ENCODE measurements at regions not wholly inside any gene's neighbourhood (a gene's known extent, or its start where the extent isn't known, plus 50 kb on each side); places are given as distances from the start of the nearest gene placed in this dataset.

- TF ChIP-seq ZNF747 (tag by site-specific recombination; IDR thresholded peaks at IDR 0.05) = no peak
- no peak for TF ChIP-seq ZNF324 (tag by site-specific recombination; IDR thresholded peaks at IDR 0.05)
- no peak for TF ChIP-seq FEZF1 (tag by site-specific recombination; IDR thresholded peaks at IDR 0.05)
- TF ChIP-seq ZNF701 (tag by site-specific recombination; IDR thresholded peaks at IDR 0.05) = no peak
These were observed 110.0 kb downstream of the LURAP1L start for GRCh38 chr9:12884736-12885395.
